ENCODE measurements at regions not wholly inside any gene's neighbourhood (a gene's known extent, or its start where the extent isn't known, plus 50 kb on each side); places are given as distances from the start of the nearest gene placed in this dataset.
"Not testable (repeated sequence)": the region's sequence is repeated elsewhere in the genome, so short reads cannot be mapped to it uniquely, and the experiment has no call there.

DNA sequence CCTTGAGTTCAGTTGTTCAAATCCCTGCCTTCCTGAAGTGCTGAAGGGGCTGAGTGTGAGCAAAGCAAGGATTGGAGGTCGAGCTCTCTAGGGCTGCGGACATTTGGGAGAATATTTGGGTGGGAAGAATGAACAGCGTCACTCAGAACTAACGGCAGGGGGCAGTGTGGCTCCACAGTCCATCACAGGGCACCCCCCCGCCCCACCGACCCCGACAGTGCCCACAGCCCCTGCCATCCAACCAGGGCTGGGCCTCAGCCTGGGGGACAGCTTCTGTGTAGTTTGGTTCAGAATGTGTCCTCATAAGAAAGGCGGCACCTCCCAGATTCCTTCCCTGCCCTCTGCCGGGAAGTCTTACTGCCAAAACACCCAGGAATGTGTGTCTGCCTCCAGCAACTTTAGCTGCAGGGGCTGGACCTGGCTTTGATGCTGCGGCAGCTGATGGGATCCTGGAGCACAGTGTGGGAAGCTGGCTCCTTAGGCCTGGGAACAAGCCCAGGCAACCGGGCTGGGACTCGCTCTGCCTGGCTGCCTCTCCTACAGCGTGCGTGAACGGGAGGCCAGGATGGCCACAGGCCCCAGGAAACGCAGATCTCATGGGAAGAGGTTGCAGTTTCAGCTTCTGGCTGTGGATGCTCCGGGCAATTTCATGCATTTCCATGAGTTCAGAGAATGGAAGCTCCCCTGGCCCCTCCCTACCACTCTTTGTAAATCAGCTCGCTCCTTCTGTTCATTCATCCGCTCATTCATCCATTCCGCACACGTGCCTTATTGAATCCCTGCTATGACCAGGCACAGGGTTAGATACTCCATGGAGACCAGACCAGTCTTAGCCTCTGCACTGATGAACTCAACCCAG, 104.9 kb upstream of the TMPRSS2 start:
- Histone ChIP-seq H3K9me3 (ENCODE audit: control insufficient read depth in 1 of 2, low read length in 2 of 2) (no peaks in the 10 kb centered on the region), H3K36me3 (ENCODE audit: control insufficient read depth in 1 of 2, insufficient read depth in 2 of 2, low read length in 2 of 2) (no peaks in the 10 kb centered on the region), H3K4me3 (ENCODE audit: low read depth in 1 of 2, low read length in 2 of 2) (peak overlapping the region; percentile 15 to 40), H3K27ac (ENCODE audit: low read depth, low read length) (no peak overlapping the region), H3K27me3 (ENCODE audit: control insufficient read depth in 1 of 2, insufficient read depth in 2 of 2, low read length in 2 of 2) (no peaks in the 10 kb centered on the region), H3K9ac (ENCODE audit: low read depth in 1 of 2, low read length in 2 of 2) (peak overlapping the region in 1 of 2 donors; percentile 51), H3K4me1 (ENCODE audit: control insufficient read depth in 1 of 2, insufficient read depth in 2 of 2, low read length in 2 of 2) (peaks cover 15 to 22% of the 10 kb centered on the region in 2 donors)

DNA sequence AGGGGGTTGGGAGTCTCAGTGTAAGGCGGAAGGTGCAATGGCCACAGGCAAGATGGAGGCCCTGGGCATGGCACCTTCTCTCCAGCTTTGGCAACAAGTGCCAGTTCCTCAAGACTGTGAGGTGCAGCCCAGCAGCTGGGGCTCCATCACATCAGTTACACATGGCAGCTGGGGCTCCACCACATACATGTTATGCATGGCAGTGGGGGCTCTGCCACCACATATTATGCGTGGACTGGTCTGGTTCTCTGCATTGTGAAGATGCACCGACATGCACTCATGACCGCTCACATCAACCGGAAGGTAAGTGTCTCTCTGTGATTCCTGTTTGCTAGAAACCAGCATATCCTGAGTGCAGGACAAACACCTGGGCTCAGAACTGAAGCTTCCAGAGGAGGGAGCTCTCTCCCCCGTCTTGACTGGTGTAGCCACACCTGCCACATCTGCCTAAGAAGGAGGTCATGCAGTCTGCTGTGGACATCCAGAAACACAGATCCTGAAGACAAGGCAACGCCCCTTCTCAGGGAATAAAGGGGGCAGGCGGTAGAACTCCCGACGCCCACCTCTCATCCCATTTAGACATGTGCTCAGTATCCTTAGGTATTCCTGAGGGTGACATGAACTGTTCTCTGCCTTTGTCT, 104.1 kb upstream of the TMPRSS2 start:
- Histone ChIP-seq H3K9ac (ENCODE audit: low read depth in 1 of 2, low read length in 2 of 2) (peak overlapping the region in 1 of 2 donors; percentile 51), H3K36me3 (ENCODE audit: control insufficient read depth in 1 of 2, insufficient read depth in 2 of 2, low read length in 2 of 2) (no peaks in the 10 kb centered on the region)

DNA sequence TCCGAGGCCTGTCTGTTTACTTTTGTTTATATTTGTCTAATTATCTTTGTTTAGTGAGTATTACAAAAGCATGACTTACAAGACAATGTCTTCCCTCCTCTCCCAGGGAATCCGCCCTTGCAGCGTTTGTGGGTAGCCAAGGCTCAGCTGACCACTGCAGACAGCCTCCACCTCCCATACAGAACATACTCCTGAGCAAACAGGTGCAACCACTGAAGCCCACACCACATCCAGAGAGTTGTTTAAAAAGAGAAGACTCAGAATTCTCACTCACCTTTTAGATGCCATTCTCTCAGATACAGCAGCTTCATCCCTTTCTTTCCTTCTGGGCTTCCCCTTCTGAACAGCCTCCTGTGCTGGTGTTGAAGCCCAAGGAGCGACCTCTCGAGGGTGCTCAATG, 103.5 kb upstream of the TMPRSS2 start:
- no peaks in the 10 kb centered on the region for H3K27me3 ChIP-seq (ENCODE audit: control insufficient read depth in 1 of 2, insufficient read depth in 2 of 2, low read length in 2 of 2)
- H3K9me3 ChIP-seq (ENCODE audit: control insufficient read depth in 1 of 2, low read length in 2 of 2): no peaks in the 10 kb centered on the region
- H3K9ac ChIP-seq (ENCODE audit: low read depth in 1 of 2, low read length in 2 of 2): no peak overlapping the region
- no peak overlapping the region for H3K4me3 ChIP-seq (ENCODE audit: low read depth in 1 of 2, low read length in 2 of 2)
- H3K4me1 ChIP-seq (ENCODE audit: control insufficient read depth in 1 of 2, insufficient read depth in 2 of 2, low read length in 2 of 2): peaks cover 15 to 22% of the 10 kb centered on the region in 2 donors
- H3K27ac ChIP-seq (ENCODE audit: low read depth, low read length): no peak overlapping the region
- no peaks in the 10 kb centered on the region for H3K36me3 ChIP-seq (ENCODE audit: control insufficient read depth in 1 of 2, insufficient read depth in 2 of 2, low read length in 2 of 2)

More for the DNA sequence above, 104.1 kb upstream of the TMPRSS2 start:
- Histone ChIP-seq H3K4me3 (ENCODE audit: low read depth in 1 of 2, low read length in 2 of 2) (peak overlapping the region; percentile 15 to 40), H3K27me3 (ENCODE audit: control insufficient read depth in 1 of 2, insufficient read depth in 2 of 2, low read length in 2 of 2) (no peaks in the 10 kb centered on the region), H3K4me1 (ENCODE audit: control insufficient read depth in 1 of 2, insufficient read depth in 2 of 2, low read length in 2 of 2) (peaks cover 15 to 22% of the 10 kb centered on the region in 2 donors), H3K9me3 (ENCODE audit: control insufficient read depth in 1 of 2, low read length in 2 of 2) (no peaks in the 10 kb centered on the region), H3K27ac (ENCODE audit: low read depth, low read length) (no peak overlapping the region)

DNA sequence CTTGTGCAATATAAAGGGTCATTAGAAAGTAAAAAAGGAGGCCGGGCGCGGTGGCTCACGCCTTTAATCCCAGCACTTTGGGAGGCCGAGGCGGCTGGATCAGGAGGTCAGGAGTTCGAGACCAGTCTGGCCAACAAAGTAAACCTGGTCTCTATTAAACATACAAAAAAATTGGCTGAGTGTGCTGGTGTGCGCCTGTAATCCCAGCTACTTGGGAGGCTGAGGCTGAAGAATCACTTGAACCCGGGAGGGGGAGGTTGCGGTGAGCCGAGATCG, 102.8 kb upstream of the TMPRSS2 start:
- H3K9ac ChIP-seq (ENCODE audit: low read depth in 1 of 2, low read length in 2 of 2); H3K36me3 ChIP-seq (ENCODE audit: control insufficient read depth in 1 of 2, insufficient read depth in 2 of 2, low read length in 2 of 2); H3K27ac ChIP-seq (ENCODE audit: low read depth, low read length); H3K9me3 ChIP-seq (ENCODE audit: control insufficient read depth in 1 of 2, low read length in 2 of 2); H3K27me3 ChIP-seq (ENCODE audit: control insufficient read depth in 1 of 2, insufficient read depth in 2 of 2, low read length in 2 of 2); H3K4me3 ChIP-seq (ENCODE audit: low read depth in 1 of 2, low read length in 2 of 2): not testable (repeated sequence)
- H3K4me1 ChIP-seq (ENCODE audit: control insufficient read depth in 1 of 2, insufficient read depth in 2 of 2, low read length in 2 of 2): peaks cover 15 to 22% of the 10 kb centered on the region in 2 donors

DNA sequence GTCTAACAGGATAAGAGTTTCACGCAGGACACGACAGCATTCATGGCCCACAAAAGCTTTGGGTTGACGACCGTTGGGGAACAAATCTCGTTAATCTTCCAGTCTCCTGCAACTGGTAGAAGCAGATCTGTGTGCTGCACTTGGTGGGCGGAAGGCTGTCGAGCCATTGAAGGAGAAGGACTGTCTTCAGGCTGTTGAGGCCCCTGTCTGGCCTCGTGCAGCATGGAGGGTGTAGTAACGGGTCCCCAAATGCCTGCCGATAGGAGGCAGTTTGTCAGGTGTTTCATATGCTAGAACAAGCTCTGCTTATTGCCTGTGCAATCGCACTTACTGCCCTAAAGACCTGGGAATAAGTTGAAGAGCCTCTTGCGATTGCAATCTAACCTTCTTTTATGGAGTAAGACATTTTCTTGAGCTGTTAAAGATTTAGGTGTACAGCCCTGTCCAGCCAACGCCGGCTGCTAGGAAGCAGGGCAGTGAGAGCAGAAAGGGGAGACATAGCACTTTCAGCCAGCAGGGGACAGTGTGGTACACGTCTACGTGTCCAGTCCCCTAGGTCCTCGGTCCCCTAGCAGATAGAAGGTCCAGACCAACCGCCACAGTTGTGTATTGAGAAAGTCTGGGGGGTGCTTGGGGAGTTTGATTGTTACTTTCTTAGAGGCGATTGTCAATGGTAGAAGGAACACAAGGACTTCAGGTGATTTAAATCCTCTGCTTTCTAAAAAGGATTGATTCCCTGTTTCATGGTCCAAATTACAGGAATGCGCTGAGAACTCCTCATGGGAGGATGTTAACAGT, 102.3 kb upstream of the TMPRSS2 start:
- Histone ChIP-seq H3K4me1 (ENCODE audit: control insufficient read depth in 1 of 2, insufficient read depth in 2 of 2, low read length in 2 of 2) (peaks cover 15 to 22% of the 10 kb centered on the region in 2 donors), H3K36me3 (ENCODE audit: control insufficient read depth in 1 of 2, insufficient read depth in 2 of 2, low read length in 2 of 2) (no peaks in the 10 kb centered on the region), H3K27ac (ENCODE audit: low read depth, low read length) (no peak overlapping the region), H3K9ac (ENCODE audit: low read depth in 1 of 2, low read length in 2 of 2) (no peak overlapping the region), H3K4me3 (ENCODE audit: low read depth in 1 of 2, low read length in 2 of 2) (no peak overlapping the region), H3K9me3 (ENCODE audit: control insufficient read depth in 1 of 2, low read length in 2 of 2) (no peaks in the 10 kb centered on the region), H3K27me3 (ENCODE audit: control insufficient read depth in 1 of 2, insufficient read depth in 2 of 2, low read length in 2 of 2) (no peaks in the 10 kb centered on the region)

DNA sequence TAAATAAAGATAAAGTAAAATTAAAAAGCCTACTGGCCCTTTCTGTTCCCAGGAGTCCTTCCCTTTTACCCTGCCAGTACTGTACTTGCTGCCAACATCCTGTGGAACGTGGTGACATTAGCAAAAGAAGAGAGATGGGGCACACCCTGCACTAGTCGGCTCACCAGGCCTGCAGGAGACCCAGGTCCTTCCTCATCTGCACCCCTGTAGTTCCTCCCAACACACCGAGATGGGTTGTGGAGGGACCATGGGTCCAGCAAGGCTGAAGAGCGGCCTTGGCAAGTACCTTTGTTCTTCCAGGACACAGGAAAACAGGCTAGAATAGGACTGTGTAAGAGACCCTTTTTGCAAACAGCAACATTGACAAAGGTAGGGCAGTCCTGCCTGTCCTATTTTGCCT, 98.7 kb upstream of the TMPRSS2 start:
- Histone ChIP-seq H3K27ac (ENCODE audit: low read depth, low read length) (no peak overlapping the region), H3K4me1 (ENCODE audit: control insufficient read depth in 1 of 2, insufficient read depth in 2 of 2, low read length in 2 of 2) (peaks cover 13 to 19% of the 10 kb centered on the region in 2 donors), H3K9me3 (ENCODE audit: control insufficient read depth in 1 of 2, low read length in 2 of 2) (no peaks in the 10 kb centered on the region), H3K27me3 (ENCODE audit: control insufficient read depth in 1 of 2, insufficient read depth in 2 of 2, low read length in 2 of 2) (no peaks in the 10 kb centered on the region), H3K36me3 (ENCODE audit: control insufficient read depth in 1 of 2, insufficient read depth in 2 of 2, low read length in 2 of 2) (no peaks in the 10 kb centered on the region), H3K4me3 (ENCODE audit: low read depth in 1 of 2, low read length in 2 of 2) (no peak overlapping the region), H3K9ac (ENCODE audit: low read depth in 1 of 2, low read length in 2 of 2) (no peak overlapping the region)

DNA sequence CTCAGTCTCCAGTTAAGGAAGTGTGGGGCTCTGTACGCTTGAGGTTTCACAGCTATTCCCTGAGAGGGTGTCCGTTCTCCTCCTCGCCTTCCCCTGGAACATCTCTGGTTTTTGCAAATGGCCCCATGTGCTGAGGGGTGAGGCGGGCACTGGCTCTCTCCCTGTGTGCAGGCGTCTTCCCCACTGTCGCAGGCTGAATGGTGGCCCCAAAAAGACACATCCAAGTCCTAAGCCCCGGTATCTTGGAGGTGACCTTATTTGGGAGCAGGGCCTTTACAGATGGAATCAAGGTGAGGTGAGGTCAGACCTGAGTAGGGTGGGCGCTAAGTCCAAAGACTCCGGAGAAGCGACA, 98.0 kb upstream of the TMPRSS2 start:
- Histone ChIP-seq H3K9me3 (ENCODE audit: control insufficient read depth in 1 of 2, low read length in 2 of 2) (no peaks in the 10 kb centered on the region), H3K4me3 (ENCODE audit: low read depth in 1 of 2, low read length in 2 of 2) (no peak overlapping the region), H3K4me1 (ENCODE audit: control insufficient read depth in 1 of 2, insufficient read depth in 2 of 2, low read length in 2 of 2) (peaks cover 16 to 21% of the 10 kb centered on the region in 2 donors), H3K27ac (ENCODE audit: low read depth, low read length) (no peak overlapping the region), H3K9ac (ENCODE audit: low read depth in 1 of 2, low read length in 2 of 2) (no peak overlapping the region), H3K36me3 (ENCODE audit: control insufficient read depth in 1 of 2, insufficient read depth in 2 of 2, low read length in 2 of 2) (no peaks in the 10 kb centered on the region), H3K27me3 (ENCODE audit: control insufficient read depth in 1 of 2, insufficient read depth in 2 of 2, low read length in 2 of 2) (no peaks in the 10 kb centered on the region)

DNA sequence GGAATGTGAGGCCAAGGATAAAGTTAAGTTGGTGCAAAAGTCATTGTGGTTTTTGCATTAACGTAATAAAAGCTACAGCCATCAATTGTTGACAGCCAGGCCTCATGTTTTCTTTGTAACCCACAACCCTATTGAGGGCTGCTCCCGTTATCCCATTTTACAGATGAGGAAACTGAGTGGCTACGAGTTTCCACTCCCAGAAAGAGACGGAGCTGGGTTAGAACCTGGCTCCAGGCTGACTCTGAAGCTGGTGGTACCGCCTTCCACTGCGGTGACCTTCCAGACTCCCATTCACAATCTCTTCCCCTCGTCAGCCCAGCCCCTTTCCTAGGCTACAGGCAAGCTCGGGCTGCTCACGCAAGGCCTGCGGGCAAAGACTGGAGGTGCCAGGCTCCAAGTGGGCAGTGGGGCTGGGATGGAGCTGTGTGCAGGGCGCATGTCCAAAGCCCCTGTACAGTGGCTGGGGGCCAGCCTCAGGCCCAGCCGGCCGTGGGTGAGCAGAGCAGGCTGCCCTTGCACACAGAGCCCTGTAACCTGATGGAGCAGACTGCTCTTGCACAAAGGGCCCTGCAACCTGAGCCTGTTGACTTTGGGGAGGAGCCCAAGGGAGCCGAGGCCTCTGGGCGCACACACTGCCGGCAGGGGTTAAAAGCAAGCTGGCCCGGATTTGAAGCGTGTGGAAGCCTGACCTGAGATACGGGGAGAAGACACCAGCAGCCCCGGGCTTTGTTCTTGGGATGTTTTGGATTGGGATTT, 97.4 kb upstream of the TMPRSS2 start:
- H3K36me3 ChIP-seq (ENCODE audit: control insufficient read depth in 1 of 2, insufficient read depth in 2 of 2, low read length in 2 of 2): no peaks in the 10 kb centered on the region
- no peaks in the 10 kb centered on the region for H3K27me3 ChIP-seq (ENCODE audit: control insufficient read depth in 1 of 2, insufficient read depth in 2 of 2, low read length in 2 of 2)
- H3K9ac ChIP-seq (ENCODE audit: low read depth in 1 of 2, low read length in 2 of 2): no peak overlapping the region
- no peaks in the 10 kb centered on the region for H3K9me3 ChIP-seq (ENCODE audit: control insufficient read depth in 1 of 2, low read length in 2 of 2)
- H3K4me3 ChIP-seq (ENCODE audit: low read depth in 1 of 2, low read length in 2 of 2): no peak overlapping the region
- H3K4me1 ChIP-seq (ENCODE audit: control insufficient read depth in 1 of 2, insufficient read depth in 2 of 2, low read length in 2 of 2): peaks cover 16 to 21% of the 10 kb centered on the region in 2 donors
- H3K27ac ChIP-seq (ENCODE audit: low read depth, low read length): no peak overlapping the region

DNA sequence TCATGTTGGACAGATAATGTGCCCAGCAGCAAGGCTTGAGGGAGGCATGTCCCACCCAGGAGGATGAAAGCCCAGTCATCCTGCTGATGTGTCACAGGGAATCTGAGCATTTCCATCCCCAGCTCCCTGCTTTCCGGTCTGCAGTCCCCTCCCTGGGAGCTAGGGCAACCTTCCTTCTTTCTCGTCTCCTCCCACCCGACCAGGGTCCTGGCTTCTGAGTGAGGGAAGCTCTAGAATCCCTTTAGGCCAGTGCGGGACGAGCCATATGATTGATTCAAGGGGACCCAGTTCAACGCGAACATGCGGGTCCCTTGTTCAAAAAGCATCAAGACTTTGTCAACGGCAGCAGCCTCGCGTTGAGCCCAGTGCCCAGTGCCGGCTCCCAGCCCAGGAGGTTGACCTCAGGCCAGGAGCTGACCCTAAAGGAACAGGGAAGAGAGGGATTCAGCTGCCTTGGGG, 96.7 kb upstream of the TMPRSS2 start:
- Histone ChIP-seq H3K4me1 (ENCODE audit: control insufficient read depth in 1 of 2, insufficient read depth in 2 of 2, low read length in 2 of 2) (peaks cover 16% of the 10 kb centered on the region in 2 donors), H3K9ac (ENCODE audit: low read depth in 1 of 2, low read length in 2 of 2) (no peak overlapping the region), H3K27me3 (ENCODE audit: control insufficient read depth in 1 of 2, insufficient read depth in 2 of 2, low read length in 2 of 2) (no peaks in the 10 kb centered on the region), H3K4me3 (ENCODE audit: low read depth in 1 of 2, low read length in 2 of 2) (no peak overlapping the region), H3K27ac (ENCODE audit: low read depth, low read length) (no peak overlapping the region), H3K36me3 (ENCODE audit: control insufficient read depth in 1 of 2, insufficient read depth in 2 of 2, low read length in 2 of 2) (no peaks in the 10 kb centered on the region), H3K9me3 (ENCODE audit: control insufficient read depth in 1 of 2, low read length in 2 of 2) (no peaks in the 10 kb centered on the region)

Measured in duodenal mucosa (tissue), 2 donors.